IPS DF 6.9 (cell line): ENCODE measurements at regions not wholly inside any gene's neighbourhood (a gene's known extent, or its start where the extent isn't known, plus 50 kb on each side); places are given as distances from the start of the nearest gene placed in this dataset.
"Not testable (repeated sequence)": the region's sequence is repeated elsewhere in the genome, so short reads cannot be mapped to it uniquely, and the experiment has no call there.

ENCODE experiments used
- DNase-seq: peaks from one replicate; pipeline ENCODE4 v3.0.0-alpha.2; 2013; ENCODE audit warnings: low read depth, low spot score
- H3K27ac ChIP-seq: one replicate; pipeline ENCODE4 v1.5.1; 2013; ENCODE audit warnings: low read length, control low read depth
- H3K27me3 ChIP-seq: 2 replicates; pipeline ENCODE4 v1.6.1; 2013; ENCODE audit warnings: mild to moderate bottlenecking, low read length; ENCODE audit not compliant: control insufficient read depth, insufficient read depth
- H3K36me3 ChIP-seq: 2 replicates; pipeline ENCODE4 v1.6.1; 2013; ENCODE audit warnings: low read length; ENCODE audit not compliant: control insufficient read depth, insufficient read depth
- H3K4me1 ChIP-seq: 2 replicates; pipeline ENCODE4 v1.6.1; 2013; ENCODE audit warnings: low read length; ENCODE audit not compliant: control insufficient read depth, insufficient read depth
- H3K4me3 ChIP-seq: 2 replicates; pipeline ENCODE4 v1.5.1; 2013; ENCODE audit warnings: mild to moderate bottlenecking, low read length
- H3K9me3 ChIP-seq: 2 replicates; pipeline ENCODE4 v1.6.1; 2013; ENCODE audit warnings: low read length, inconsistent platforms; ENCODE audit not compliant: control insufficient read depth, insufficient read depth
- WGBS: extraction: QIAGEN DNeasy Blood & Tissue Kit; methylation state at CpG from one replicate; pipeline ENCODE4 v1.1.7; 2013; ENCODE audit warnings: mixed read lengths, missing lambda C conversion rate; ENCODE audit not compliant: insufficient read length, insufficient coverage; 5-methylcytosine and 5-hydroxymethylcytosine counted together

DNA sequence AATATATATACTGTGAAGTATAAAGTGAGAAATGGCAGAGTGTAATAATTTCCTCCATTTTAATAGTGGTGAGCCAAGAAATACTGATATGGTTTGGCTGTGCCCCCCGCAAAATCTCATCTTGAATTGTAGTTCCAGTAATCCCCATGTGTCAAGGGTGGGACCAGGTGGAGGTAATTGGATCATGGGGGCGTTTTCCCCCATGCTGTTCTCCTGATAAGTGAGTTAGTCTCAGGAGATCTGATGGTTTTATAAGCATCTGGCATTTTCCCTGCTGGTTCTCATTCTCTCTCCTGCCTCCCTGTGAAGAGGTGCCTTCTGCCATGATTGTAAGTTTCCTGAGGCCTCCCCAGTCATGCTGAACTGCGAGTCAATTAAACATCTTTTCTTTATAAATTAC lies 881.1 kb downstream of the DTWD2 start:
- H3K27ac ChIP-seq, H3K36me3 ChIP-seq, H3K4me3 ChIP-seq, H3K9me3 ChIP-seq, H3K27me3 ChIP-seq, DNase-seq, H3K4me1 ChIP-seq: not testable (repeated sequence)
- WGBS = no CpG with 5 or more reads among the region's 3 CpGs

DNA sequence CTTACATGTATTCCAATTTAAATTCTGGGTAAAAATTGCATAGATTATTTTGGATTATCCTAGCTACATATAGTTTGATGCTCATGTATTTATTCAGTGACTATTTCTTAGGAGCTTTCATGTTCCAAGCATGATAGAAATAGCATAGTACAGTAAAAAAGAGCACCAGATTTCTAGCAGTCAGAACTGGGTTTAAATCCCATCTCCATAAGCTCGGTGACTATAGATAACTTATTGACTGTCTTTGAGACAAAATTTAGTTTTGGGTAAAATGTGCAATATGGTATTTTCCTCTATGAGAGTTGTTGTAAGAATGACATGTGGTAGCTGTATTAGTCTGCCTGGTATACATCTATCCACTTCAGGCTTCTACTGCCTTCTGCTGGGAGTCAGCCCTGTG lies 889.6 kb downstream of the DTWD2 start:
- H3K9me3 ChIP-seq = no peaks in the 10 kb centered on the region
- H3K36me3 ChIP-seq = no peaks in the 10 kb centered on the region
- no peaks in the 10 kb centered on the region for H3K4me1 ChIP-seq
- no peaks in the 10 kb centered on the region for H3K27me3 ChIP-seq
- no CpG with 5 or more reads among the region's 1 CpG for WGBS
- H3K27ac ChIP-seq = no peak overlapping the region
- H3K4me3 ChIP-seq = no peak overlapping the region
- DNase-seq = no peak

DNA sequence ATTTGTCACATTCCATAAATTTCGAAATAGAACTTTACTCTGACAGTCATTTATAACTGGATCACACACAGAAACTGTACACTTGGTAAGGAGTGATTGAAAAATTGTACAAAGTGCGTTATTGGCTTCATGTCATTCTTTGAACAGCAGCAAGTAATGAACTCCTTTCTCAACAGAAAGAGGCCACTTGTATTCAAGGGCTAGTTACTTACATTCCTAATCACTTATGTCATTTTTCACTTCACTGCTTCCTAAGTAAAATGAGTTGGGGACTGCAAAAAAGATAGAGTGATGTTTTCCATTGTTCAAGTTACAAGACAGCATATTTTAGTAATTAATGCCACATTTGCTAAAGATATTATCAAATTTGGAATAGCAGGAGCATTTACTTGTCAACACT lies 893.2 kb downstream of the DTWD2 start:
- H3K27ac ChIP-seq = no peak overlapping the region
- H3K36me3 ChIP-seq = no peaks in the 10 kb centered on the region
- no CpG with 5 or more reads among the region's 2 CpGs for WGBS
- no peaks in the 10 kb centered on the region for H3K4me1 ChIP-seq
- DNase-seq = no peak
- H3K4me3 ChIP-seq = no peak overlapping the region
- H3K27me3 ChIP-seq = no peaks in the 10 kb centered on the region
- no peaks in the 10 kb centered on the region for H3K9me3 ChIP-seq

GRCh38 chr5:118088448-118088847 lies 899.9 kb downstream of the DTWD2 start:
- Histone ChIP-seq H3K4me1 (no peaks in the 10 kb centered on the region), H3K9me3 (no peaks in the 10 kb centered on the region), H3K27me3 (no peaks in the 10 kb centered on the region)

GRCh38 chr5:118076490-118076889 lies 911.9 kb downstream of the DTWD2 start:
- WGBS = no CpG with 5 or more reads among the region's 2 CpGs

More at GRCh38 chr5:118088448-118088847, 899.9 kb downstream of the DTWD2 start:
- H3K27ac ChIP-seq = no peak overlapping the region
- no peak for DNase-seq
- H3K4me3 ChIP-seq = no peak overlapping the region
- no peaks in the 10 kb centered on the region for H3K36me3 ChIP-seq

GRCh38 chr5:118070041-118070440 lies 918.3 kb downstream of the DTWD2 start:
- Histone ChIP-seq H3K4me1 (no peaks in the 10 kb centered on the region), H3K4me3 (no peak overlapping the region), H3K27ac (no peak overlapping the region), H3K9me3 (no peaks in the 10 kb centered on the region), H3K27me3 (no peaks in the 10 kb centered on the region), H3K36me3 (no peaks in the 10 kb centered on the region)
- WGBS = no CpG with 5 or more reads among the region's 2 CpGs
- DNase-seq = no peak

More at GRCh38 chr5:118076490-118076889, 911.9 kb downstream of the DTWD2 start:
- H3K9me3 ChIP-seq = no peaks in the 10 kb centered on the region
- no peaks in the 10 kb centered on the region for H3K4me1 ChIP-seq
- DNase-seq = no peak
- H3K27ac ChIP-seq = no peak overlapping the region
- H3K27me3 ChIP-seq = no peaks in the 10 kb centered on the region
- no peaks in the 10 kb centered on the region for H3K36me3 ChIP-seq
- H3K4me3 ChIP-seq = no peak overlapping the region

DNA sequence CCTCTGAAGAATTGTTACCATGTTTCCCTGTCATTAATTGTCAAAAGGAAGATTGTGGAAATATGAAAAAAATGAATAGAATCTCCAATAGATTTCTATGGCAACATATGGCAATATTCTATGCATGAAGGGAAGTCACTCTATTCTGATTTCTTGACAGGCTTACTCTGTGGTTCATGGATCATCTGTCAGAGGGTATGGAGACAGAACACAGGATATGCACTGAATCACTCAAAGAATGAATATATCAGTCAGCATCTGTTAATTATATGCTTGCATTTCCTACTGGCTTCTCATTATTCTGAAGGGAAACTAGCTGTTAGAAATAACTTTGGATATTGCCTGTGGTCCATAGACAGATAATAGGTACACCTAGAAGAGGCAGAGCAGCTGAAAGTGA lies 918.9 kb downstream of the DTWD2 start:
- Histone ChIP-seq H3K36me3 (no peaks in the 10 kb centered on the region), H3K4me1 (no peaks in the 10 kb centered on the region), H3K27me3 (no peaks in the 10 kb centered on the region), H3K9me3 (no peaks in the 10 kb centered on the region), H3K4me3 (no peak overlapping the region), H3K27ac (no peak overlapping the region)
- DNase-seq = no peak

DNA sequence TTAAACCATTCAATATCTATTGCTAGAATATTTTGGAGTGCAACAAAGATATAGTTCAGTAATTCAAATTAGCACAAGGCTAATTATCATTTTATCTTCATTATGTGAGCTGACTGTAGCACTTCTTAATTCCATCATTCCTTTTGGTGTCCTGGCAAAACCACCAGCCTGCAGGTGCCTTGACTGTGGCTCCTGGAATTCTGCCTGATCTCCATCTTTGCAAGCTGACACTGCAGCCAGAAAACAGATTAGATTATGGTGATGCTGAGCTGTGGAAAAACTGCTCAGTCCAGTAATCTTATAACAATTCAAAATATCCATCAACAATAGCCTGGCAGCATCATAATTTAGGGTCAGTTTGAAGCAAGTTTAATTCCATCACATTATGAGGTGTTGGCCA lies 919.5 kb downstream of the DTWD2 start:
- H3K4me3 ChIP-seq = no peak overlapping the region
- H3K36me3 ChIP-seq = no peaks in the 10 kb centered on the region
- DNase-seq = no peak
- H3K9me3 ChIP-seq = no peaks in the 10 kb centered on the region
- H3K27ac ChIP-seq = no peak overlapping the region
- no peaks in the 10 kb centered on the region for H3K4me1 ChIP-seq
- H3K27me3 ChIP-seq = no peaks in the 10 kb centered on the region

DNA sequence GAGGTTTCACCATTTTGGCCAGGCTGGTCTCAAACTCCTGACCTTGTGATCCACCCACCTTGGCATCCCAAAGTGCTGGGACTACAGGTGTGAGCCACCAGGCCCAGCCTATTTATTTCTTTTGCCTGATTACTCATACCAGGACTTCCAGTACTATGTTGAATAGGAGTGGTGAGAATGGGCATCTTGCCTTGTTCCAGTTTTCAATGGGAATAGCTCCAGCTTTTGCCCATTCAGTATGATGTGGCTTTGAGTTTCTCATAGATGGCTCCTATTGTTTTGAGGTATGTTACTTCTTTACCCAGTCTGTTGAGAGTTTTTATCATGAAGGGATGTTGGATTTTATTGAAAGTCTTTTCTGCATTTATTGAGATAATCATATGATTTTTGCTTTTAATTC lies 924.5 kb downstream of the DTWD2 start:
- not testable (repeated sequence) for H3K4me1 ChIP-seq, H3K9me3 ChIP-seq, H3K36me3 ChIP-seq, H3K27me3 ChIP-seq, H3K4me3 ChIP-seq, DNase-seq, H3K27ac ChIP-seq

- H3K36me3 ChIP-seq = no peaks in the 10 kb centered on the region
- no peaks in the 10 kb centered on the region for H3K27me3 ChIP-seq
- no peak overlapping the region for H3K27ac ChIP-seq
- WGBS = no CpG with 5 or more reads among the region's 2 CpGs
- no peaks in the 10 kb centered on the region for H3K9me3 ChIP-seq
- H3K4me3 ChIP-seq = no peak overlapping the region
- H3K4me1 ChIP-seq = no peaks in the 10 kb centered on the region
- peak; percentile 5 for DNase-seq
Measured at GRCh38 chr5:118060833-118061232, 927.5 kb downstream of the DTWD2 start.

DNA sequence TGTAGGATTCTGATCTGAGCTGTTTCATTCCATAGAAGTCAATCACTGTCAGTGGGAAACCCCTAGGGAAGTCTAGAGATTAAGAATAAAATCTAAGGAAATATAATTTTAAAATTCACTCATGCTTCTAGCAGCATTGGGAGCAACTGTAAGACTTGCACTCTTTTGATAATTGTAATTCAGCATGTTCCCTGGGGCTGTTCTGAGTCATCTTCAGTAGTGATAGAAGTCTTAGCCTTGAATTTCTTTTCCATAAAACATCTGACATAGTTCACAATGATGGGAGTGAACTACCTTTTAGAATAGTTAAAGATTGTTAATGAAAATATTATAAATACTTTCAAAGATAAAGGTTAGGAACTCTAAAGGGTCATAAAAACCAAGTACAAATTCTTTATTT lies 935.8 kb downstream of the DTWD2 start:
- Histone ChIP-seq H3K36me3 (no peaks in the 10 kb centered on the region), H3K27ac (no peak overlapping the region), H3K9me3 (no peaks in the 10 kb centered on the region), H3K4me1 (no peaks in the 10 kb centered on the region), H3K27me3 (no peaks in the 10 kb centered on the region), H3K4me3 (no peak overlapping the region)
- no peak for DNase-seq

GRCh38 chr5:118044169-118044568 lies 944.2 kb downstream of the DTWD2 start:
- Histone ChIP-seq H3K36me3 (no peaks in the 10 kb centered on the region), H3K4me3 (no peak overlapping the region)
- no CpG with 5 or more reads among the region's 4 CpGs for WGBS

More at GRCh38 chr5:118044169-118044568, 944.2 kb downstream of the DTWD2 start:
- H3K4me1 ChIP-seq = no peaks in the 10 kb centered on the region
- H3K27me3 ChIP-seq = no peaks in the 10 kb centered on the region
- H3K9me3 ChIP-seq = no peaks in the 10 kb centered on the region
- H3K27ac ChIP-seq = no peak overlapping the region
- DNase-seq = no peak
